GM18951 (cell line): ENCODE measurements at regions not wholly inside any gene's neighbourhood (a gene's known extent, or its start where the extent isn't known, plus 50 kb on each side); places are given as distances from the start of the nearest gene placed in this dataset.

Source experiments
- POLR2A ChIP-seq: IDR thresholded peaks from 4 replicates; pipeline ENCODE4 v1.6.1; 2011; ENCODE audit warnings: mild to moderate bottlenecking; ENCODE audit not compliant: insufficient read length, insufficient read depth; ENCODE audit errors: extremely low read depth
- in situ Hi-C: fragments of 300-500 bp; cut with MboI; formaldehyde crosslinking; loops from one replicate; pipeline ENCODE4 v1.12.0; 2022; ENCODE audit warnings: low sequenced_read_pairs, mixed read lengths, inconsistent platforms; ENCODE audit not compliant: unreplicated experiment

- TF ChIP-seq POLR2A, result no peak
- in situ Hi-C loops, result no loop called here
Observed at GRCh38 chr5:116699332-116699731, 124.7 kb upstream of the SEMA6A start.

DNA sequence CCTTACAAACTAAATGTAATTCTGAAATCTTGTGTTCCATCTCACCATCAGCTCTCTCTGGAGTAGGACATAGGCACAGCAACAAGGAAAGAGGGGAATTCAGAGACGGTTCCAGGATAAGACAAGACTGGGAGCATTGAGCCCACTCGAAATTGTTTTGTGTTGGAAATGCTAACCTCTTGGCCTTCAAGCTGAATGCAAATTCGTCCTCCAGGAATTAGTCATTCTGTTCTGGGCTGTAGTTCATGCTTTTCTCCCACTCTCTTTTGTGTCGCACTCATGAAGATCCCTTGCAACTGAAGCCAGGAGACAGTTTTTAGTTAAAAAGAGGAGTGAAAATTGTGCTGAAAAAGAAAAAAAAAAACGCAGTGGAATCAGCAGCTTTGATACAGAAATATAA, 121.7 kb upstream of the SEMA6A start:
- in situ Hi-C loops, result no loop called here

DNA sequence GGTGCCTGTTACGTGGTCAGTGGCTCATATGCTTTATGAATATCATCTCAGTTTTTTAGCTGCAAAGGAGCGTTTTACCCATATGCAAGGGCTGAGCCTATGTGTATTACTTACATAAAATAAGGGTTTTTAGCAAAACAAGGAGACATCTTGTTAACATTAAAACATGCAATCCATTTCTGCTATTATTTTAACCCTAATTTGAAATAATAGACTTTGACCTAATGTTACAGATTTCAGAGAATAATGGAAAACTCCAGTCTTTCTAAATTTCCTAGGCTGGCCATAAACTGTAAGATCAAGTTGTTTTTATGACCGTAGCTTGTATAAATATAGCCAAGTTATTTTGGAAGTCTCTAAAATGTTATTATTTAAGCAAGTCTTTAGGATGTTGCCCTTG, 121.1 kb upstream of the SEMA6A start:
- in situ Hi-C loops, result no loop called here
- TF ChIP-seq POLR2A, result no peak

More for the DNA sequence above, 121.7 kb upstream of the SEMA6A start:
- no peak for TF ChIP-seq POLR2A

- in situ Hi-C loops, result no loop called here
- TF ChIP-seq POLR2A, result no peak
Observed at GRCh38 chr5:116686438-116686837, 111.8 kb upstream of the SEMA6A start.

DNA sequence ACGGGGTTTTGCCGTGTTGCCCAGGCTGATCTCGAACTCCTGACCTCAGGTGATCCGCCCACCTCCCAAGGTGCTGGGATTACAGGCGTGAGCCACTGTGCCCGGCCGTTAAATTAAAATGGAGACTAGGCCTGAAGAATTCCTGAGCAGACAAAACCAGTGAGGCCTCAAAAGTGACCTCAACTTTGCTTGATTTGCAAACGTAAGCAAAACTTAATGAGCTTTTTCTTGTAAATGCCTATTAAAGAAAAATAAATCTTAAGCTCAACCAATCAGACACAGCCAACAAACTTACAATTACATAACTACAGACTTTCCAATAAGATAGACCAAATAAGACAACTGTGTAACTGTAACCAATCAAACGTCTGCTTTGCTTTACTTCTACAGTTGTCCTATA, 111.3 kb upstream of the SEMA6A start:
- no peak for TF ChIP-seq POLR2A
- in situ Hi-C loops, result no loop called here

- TF ChIP-seq POLR2A, result no peak
Observed at GRCh38 chr5:116685069-116685468, 110.4 kb upstream of the SEMA6A start.

GRCh38 chr5:116681334-116682013, 106.9 kb upstream of the SEMA6A start:
- in situ Hi-C loops, result no loop called here
- TF ChIP-seq POLR2A, result no peak

More at GRCh38 chr5:116685069-116685468, 110.4 kb upstream of the SEMA6A start:
- in situ Hi-C loops, result no loop called here

DNA sequence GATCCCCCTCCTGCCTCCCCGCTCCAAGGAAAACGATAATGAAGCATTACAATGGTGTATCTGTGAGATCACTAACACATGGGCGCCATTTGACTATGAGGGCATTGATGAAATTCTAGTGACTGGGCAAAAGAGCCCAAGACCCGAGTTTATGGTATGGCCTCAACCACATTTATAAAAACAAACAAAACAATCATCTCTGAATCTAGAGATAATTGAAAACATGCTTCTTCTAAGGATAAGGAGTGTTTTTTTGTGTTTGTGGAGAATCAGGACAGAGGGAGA, 100.9 kb upstream of the SEMA6A start:
- TF ChIP-seq POLR2A, result no peak
- in situ Hi-C loops, result no loop called here

- in situ Hi-C loops, result no loop called here
- TF ChIP-seq POLR2A, result no peak
Observed at GRCh38 chr5:116674881-116675625, 100.4 kb upstream of the SEMA6A start.

- TF ChIP-seq POLR2A, result no peak
- in situ Hi-C loops, result no loop called here
Observed at GRCh38 chr5:116673453-116673852, 98.8 kb upstream of the SEMA6A start.

DNA sequence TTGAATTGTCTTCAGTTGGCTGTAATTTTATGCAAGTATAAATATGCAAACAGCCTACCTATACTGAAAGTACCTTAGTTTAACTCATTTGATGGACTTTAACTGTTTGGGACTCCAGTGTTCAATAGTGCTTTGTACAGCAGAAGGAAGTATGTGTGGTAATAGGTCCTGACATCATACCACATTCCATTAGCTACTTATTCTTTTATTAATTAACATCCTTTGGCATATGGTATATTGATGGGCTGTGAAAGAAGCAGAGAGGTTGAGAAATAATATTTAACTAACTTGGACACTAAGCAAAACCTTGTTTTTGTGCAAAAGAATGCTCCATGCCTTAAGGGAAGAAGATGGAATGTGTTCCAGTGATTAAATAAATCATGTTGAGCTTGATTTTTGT, 97.6 kb upstream of the SEMA6A start:
- in situ Hi-C loops, result no loop called here
- TF ChIP-seq POLR2A, result no peak

- no peak for TF ChIP-seq POLR2A
- in situ Hi-C loops, result no loop called here
Observed at GRCh38 chr5:116671211-116671736, 96.7 kb upstream of the SEMA6A start.

GRCh38 chr5:116669261-116670031, 94.8 kb upstream of the SEMA6A start:
- in situ Hi-C loops, result no loop called here

More at GRCh38 chr5:116669261-116670031, 94.8 kb upstream of the SEMA6A start:
- no peak for TF ChIP-seq POLR2A
